NCI-H1694 treated with DMSO at 0.1 percent for 48 hours (cell line): ENCODE measurements at regions not wholly inside any gene's neighbourhood (a gene's known extent, or its start where the extent isn't known, plus 50 kb on each side); places are given as distances from the start of the nearest gene placed in this dataset.
"Not testable (repeated sequence)": the region's sequence is repeated elsewhere in the genome, so short reads cannot be mapped to it uniquely, and the experiment has no call there.

Source experiments
- DNase-seq: peaks from one replicate; lab custom pipeline; 2025; lab: John Stamatoyannopoulos, UW

- DNase-seq: not testable (repeated sequence)
Observed at GRCh38 chr9:85792057-85792456, 50.3 kb upstream of the AGTPBP1 start.

GRCh38 chr9:85802978-85803695 lies 61.4 kb upstream of the AGTPBP1 start:
- not testable (repeated sequence) for DNase-seq

GRCh38 chr9:85804847-85805133 lies 63.0 kb upstream of the AGTPBP1 start:
- not testable (repeated sequence) for DNase-seq

GRCh38 chr9:85805134-85806005 lies 63.6 kb upstream of the AGTPBP1 start:
- DNase-seq: peak; percentile 16

GRCh38 chr9:85808329-85808728 lies 66.6 kb upstream of the AGTPBP1 start:
- DNase-seq: not testable (repeated sequence)

GRCh38 chr9:85813388-85813787 lies 71.6 kb upstream of the AGTPBP1 start:
- DNase-seq: not testable (repeated sequence)

GRCh38 chr9:85814800-85815199 lies 73.0 kb upstream of the AGTPBP1 start:
- DNase-seq: not testable (repeated sequence)

GRCh38 chr9:85818971-85819370 lies 77.2 kb upstream of the AGTPBP1 start:
- peak; percentile 6 for DNase-seq

- not testable (repeated sequence) for DNase-seq
Observed at GRCh38 chr9:85820598-85820997, 78.8 kb upstream of the AGTPBP1 start.

GRCh38 chr9:85824949-85825348 lies 83.2 kb upstream of the AGTPBP1 start:
- not testable (repeated sequence) for DNase-seq

GRCh38 chr9:85834591-85834990 lies 92.8 kb upstream of the AGTPBP1 start:
- not testable (repeated sequence) for DNase-seq

- DNase-seq: not testable (repeated sequence)
Observed at GRCh38 chr9:85843949-85844348, 97.0 kb upstream of the NAA35 start.

GRCh38 chr9:85847782-85848181 lies 93.2 kb upstream of the NAA35 start:
- not testable (repeated sequence) for DNase-seq

GRCh38 chr9:85858056-85858750 lies 82.7 kb upstream of the NAA35 start:
- DNase-seq: no peak

- no peak for DNase-seq
Observed at GRCh38 chr9:85859765-85860164, 81.2 kb upstream of the NAA35 start.

GRCh38 chr9:85861882-85862281 lies 79.1 kb upstream of the NAA35 start:
- DNase-seq: not testable (repeated sequence)

- DNase-seq: no peak
Observed at GRCh38 chr9:85863875-85864274, 77.1 kb upstream of the NAA35 start.

- DNase-seq: no peak
Observed at GRCh38 chr9:85871008-85871407, 69.9 kb upstream of the NAA35 start.

- DNase-seq: not testable (repeated sequence)
Observed at GRCh38 chr9:85871683-85872082, 69.3 kb upstream of the NAA35 start.

GRCh38 chr9:85872463-85872862 lies 68.5 kb upstream of the NAA35 start:
- no peak for DNase-seq

GRCh38 chr9:85876628-85877027 lies 64.3 kb upstream of the NAA35 start:
- no peak for DNase-seq

GRCh38 chr9:85878872-85879597 lies 61.9 kb upstream of the NAA35 start:
- DNase-seq: not testable (repeated sequence)
